IMR-90 (cell line): ENCODE measurements at regions not wholly inside any gene's neighbourhood (a gene's known extent, or its start where the extent isn't known, plus 50 kb on each side); places are given as distances from the start of the nearest gene placed in this dataset.

Experiments used
- ATAC-seq: fragments of 200-7000 bp; cut with Tn5 transposase; 2 replicates; pipeline ENCODE4 v1.9.1; 2020; ENCODE audit warnings: low read depth, mild to moderate bottlenecking, moderate library complexity
- BruUV-seq: library from RNA; stranded (reverse); fragments of 400-500 nt; replicated peaks from 2 replicates; lab custom pipeline; 2021; lab: Mats Ljungman, UMichigan
- CTCF ChIA-PET: fragments of 300-600 bp; formaldehyde crosslinking; extraction: SDS; loops from one replicate; lab custom pipeline; 2021; ENCODE audit warnings: antibody characterized with exemption; lab: Yijun Ruan, JAX
- POLR2A ChIA-PET: fragments of 300-600 bp; sonication (Branson Sonifier 250); formaldehyde crosslinking; loops from one replicate; lab custom pipeline; 2022; ENCODE audit warnings: antibody characterized with exemption; ENCODE audit not compliant: unreplicated experiment; lab: Charles Lee
- DNase-seq: peaks from one replicate; pipeline ENCODE4 v3.0.0; 2013
- H2AFZ ChIP-seq: replicated peaks from 2 replicates; pipeline ENCODE3; 2013; ENCODE audit warnings: low read length, mild to moderate bottlenecking; ENCODE audit not compliant: poor library complexity
- H2AK5ac ChIP-seq: 2 replicates; pipeline ENCODE4 v1.6.1; 2013; ENCODE audit warnings: low read depth, low read length, inconsistent platforms
- H2AK9ac ChIP-seq: replicated peaks from 2 replicates; pipeline ENCODE3; 2013; ENCODE audit warnings: mild to moderate bottlenecking, low read depth, low read length, moderate library complexity; ENCODE audit not compliant: poor library complexity
- H2BK120ac ChIP-seq: 2 replicates; pipeline ENCODE4 v1.6.1; 2013; ENCODE audit warnings: low read depth, low read length, inconsistent platforms
- H2BK15ac ChIP-seq: 3 replicates; pipeline ENCODE4 v1.6.1; 2013; ENCODE audit warnings: low read depth, low read length, inconsistent platforms
- H2BK20ac ChIP-seq: 2 replicates; pipeline ENCODE4 v1.6.1; 2013; ENCODE audit warnings: low read depth, mild to moderate bottlenecking, inconsistent platforms, low read length, moderate library complexity
- H2BK5ac ChIP-seq: 2 replicates; pipeline ENCODE4 v1.6.1; 2013; ENCODE audit warnings: mild to moderate bottlenecking, low read depth, low read length, inconsistent platforms; ENCODE audit not compliant: poor library complexity, severe bottlenecking
- H3K14ac ChIP-seq: replicated peaks from 2 replicates; pipeline ENCODE4 v1.6.1; 2013; ENCODE audit warnings: low read depth, low read length, inconsistent platforms
- H3K18ac ChIP-seq: 2 replicates; pipeline ENCODE4 v1.6.1; 2013; ENCODE audit warnings: low read depth, low read length, control low read depth
- H3K23ac ChIP-seq: 2 replicates; pipeline ENCODE4 v1.6.1; 2013; ENCODE audit warnings: low read depth, low read length, inconsistent platforms
- H3K27ac ChIP-seq: 2 replicates; pipeline ENCODE4 v1.5.1; 2013; ENCODE audit warnings: mild to moderate bottlenecking, control low read depth, low read length; ENCODE audit not compliant: insufficient read depth
- H3K27me3 ChIP-seq: 2 replicates; pipeline ENCODE4 v1.6.1; 2013; ENCODE audit warnings: low read length; ENCODE audit not compliant: control insufficient read depth, insufficient read depth
- H3K36me3 ChIP-seq: 2 replicates; pipeline ENCODE4 v1.6.1; 2013; ENCODE audit warnings: low read length, mixed read lengths; ENCODE audit not compliant: control insufficient read depth, insufficient read depth
- H3K4ac ChIP-seq: 2 replicates; pipeline ENCODE4 v1.6.1; 2013; ENCODE audit warnings: low read depth, low read length, inconsistent platforms
- H3K4me1 ChIP-seq: 2 replicates; pipeline ENCODE4 v1.6.1; 2013; ENCODE audit warnings: low read length, mixed read lengths; ENCODE audit not compliant: control insufficient read depth, insufficient read depth
- H3K4me2 ChIP-seq: 2 replicates; pipeline ENCODE4 v1.6.1; 2013; ENCODE audit warnings: low read depth, mild to moderate bottlenecking, control low read depth, low read length, moderate library complexity
- H3K4me3 ChIP-seq: 2 replicates; pipeline ENCODE4 v1.5.1; 2013; ENCODE audit warnings: low read depth, mild to moderate bottlenecking, control low read depth, low read length, moderate library complexity; ENCODE audit not compliant: insufficient read depth
- H3K56ac ChIP-seq: 2 replicates; pipeline ENCODE4 v1.6.1; 2013; ENCODE audit warnings: low read length, inconsistent platforms; ENCODE audit not compliant: insufficient read depth; ENCODE audit errors: extremely low read depth
- H3K79me1 ChIP-seq, 2 experiments: 2 replicates each; pipeline ENCODE4 v1.6.1; 2013; ENCODE audit warnings: low read length in 2 of 2, inconsistent platforms in 1 of 2, low read depth in 1 of 2
- H3K9ac ChIP-seq: 2 replicates; pipeline ENCODE4 v1.6.1; 2013; ENCODE audit warnings: low read depth, low read length, control low read depth
- H3K9me1 ChIP-seq: 2 replicates; pipeline ENCODE4 v1.6.1; 2013; ENCODE audit warnings: low read length, inconsistent platforms; ENCODE audit not compliant: insufficient read depth
- H3K9me3 ChIP-seq: 2 replicates; pipeline ENCODE4 v1.6.1; 2013; ENCODE audit warnings: low read length; ENCODE audit not compliant: control insufficient read depth, insufficient read depth
- H4K20me1 ChIP-seq: 2 replicates; pipeline ENCODE4 v1.6.1; 2013; ENCODE audit warnings: low read length, inconsistent platforms; ENCODE audit not compliant: insufficient read depth
- H4K5ac ChIP-seq: 2 replicates; pipeline ENCODE4 v1.6.1; 2013; ENCODE audit warnings: mild to moderate bottlenecking, low read depth, low read length, control low read depth
- H4K8ac ChIP-seq, 2 experiments: 2 replicates each; pipeline ENCODE4 v1.6.1; 2013; ENCODE audit warnings: low read depth in 2 of 2, low read length in 2 of 2, control low read depth in 1 of 2, inconsistent platforms in 1 of 2
- H4K91ac ChIP-seq: 2 replicates; pipeline ENCODE4 v1.6.1; 2013; ENCODE audit warnings: low read depth, low read length, inconsistent platforms; ENCODE audit not compliant: insufficient read depth
- BHLHE40 ChIP-seq: fragments of 150-350 bp; IDR thresholded peaks from 2 replicates; pipeline ENCODE4 v1.6.1; 2016; ENCODE audit warnings: mild to moderate bottlenecking, low read depth, low read length
- CHD1 ChIP-seq: IDR thresholded peaks from 2 replicates; pipeline ENCODE4 v1.6.1; 2012; ENCODE audit warnings: low read depth, low read length, improper control_type of control experiment
- CTCF ChIP-seq: conservative IDR thresholded peaks from 2 replicates; pipeline ENCODE4 v1.5.1; 2012; ENCODE audit warnings: mild to moderate bottlenecking, low read depth, low read length, improper control_type of control experiment
- ELK1 ChIP-seq: fragments of 150-350 bp; IDR thresholded peaks from 2 replicates; pipeline ENCODE4 v1.6.1; 2016; ENCODE audit warnings: low read depth, mild to moderate bottlenecking, low read length, moderate library complexity, borderline replicate concordance
- MAZ ChIP-seq: IDR thresholded peaks from 2 replicates; pipeline ENCODE4 v1.6.1; 2012; ENCODE audit warnings: low read depth, mild to moderate bottlenecking, low read length, improper control_type of control experiment, moderate library complexity, borderline replicate concordance
- MXI1 ChIP-seq: IDR thresholded peaks from 2 replicates; pipeline ENCODE4 v1.6.1; 2012; ENCODE audit warnings: low read depth, mild to moderate bottlenecking, low read length, moderate library complexity, borderline replicate concordance
- POLR2A ChIP-seq: IDR thresholded peaks from 2 replicates; pipeline ENCODE4 v1.6.1; 2012; ENCODE audit warnings: mild to moderate bottlenecking, low read depth, low read length
- RAD21 ChIP-seq: IDR thresholded peaks from 2 replicates; pipeline ENCODE4 v1.6.1; 2012; ENCODE audit warnings: low read length, improper control_type of control experiment
- RCOR1 ChIP-seq: IDR thresholded peaks from 2 replicates; pipeline ENCODE4 v1.6.1; 2012; ENCODE audit warnings: mild to moderate bottlenecking, low read length, improper control_type of control experiment; ENCODE audit not compliant: insufficient replicate concordance
- RFX5 ChIP-seq: IDR thresholded peaks from 2 replicates; pipeline ENCODE4 v1.8.0; 2012; ENCODE audit warnings: low read depth, mild to moderate bottlenecking, low read length, moderate library complexity
- SMC3 ChIP-seq: fragments of 150-350 bp; IDR thresholded peaks from 2 replicates; pipeline ENCODE4 v1.6.1; 2016; ENCODE audit warnings: low read depth, mild to moderate bottlenecking, antibody characterized with exemption, low read length, moderate library complexity
- USF2 ChIP-seq: fragments of 150-350 bp; IDR thresholded peaks from 2 replicates; pipeline ENCODE4 v1.6.1; 2017; ENCODE audit warnings: mild to moderate bottlenecking, antibody characterized with exemption, low read length, low read depth
- WGBS, 2 experiments: methylation state at CpG; one replicate each; pipeline versions ENCODE4 v1.1.5 to v1.1.7; 2013; ENCODE audit warnings: missing lambda C conversion rate in 2 of 2; ENCODE audit not compliant: insufficient read length in 1 of 2; ENCODE audit errors: extremely low coverage in 2 of 2; 5-methylcytosine and 5-hydroxymethylcytosine counted together
- dilution Hi-C: fragments of 300-500 bp; cut with HindIII; formaldehyde crosslinking; loops from one replicate; pipeline ENCODE4 v1.14.3; 2018; ENCODE audit warnings: low sequenced_read_pairs; ENCODE audit not compliant: unreplicated experiment
- in situ Hi-C: fragments of 300-500 bp; cut with MboI; formaldehyde crosslinking; loops from 3 replicates; pipeline ENCODE4 v1.14.3; 2019; ENCODE audit warnings: low sequenced_read_pairs, inconsistent platforms, mixed read lengths
- intact Hi-C: fragments of 100-400 bp; cut with micrococcal nuclease; formaldehyde crosslinking; loops from 2 replicates; pipeline ENCODE4 v1.10.0; 2022

GRCh38 chr1:184836934-184837895, 82.6 kb upstream of the EDEM3 start (continued):
- TF ChIP-seq CHD1: no peak

GRCh38 chr1:184836141-184836540, 81.5 kb upstream of the EDEM3 start:
- Histone ChIP-seq H2BK20ac (no peak overlapping the region), H4K8ac (no peak overlapping the region), H2BK15ac (no peak overlapping the region), H3K9ac (no peak overlapping the region), H3K27me3 (no peaks in the 10 kb centered on the region), H3K56ac (no peak overlapping the region), H3K4me3 (no peak overlapping the region), H4K20me1 (peaks cover 7% of the 10 kb centered on the region; the same call in 1 of the 2 replicates), H3K79me1 (no peaks in the 10 kb centered on the region), H2AK5ac (no peak overlapping the region), H4K91ac (no peak overlapping the region), H3K9me1 (no peaks in the 10 kb centered on the region), H3K9me3 (no peaks in the 10 kb centered on the region), H3K4me1 (peaks cover 1% of the 10 kb centered on the region; the same call in 1 of the 2 replicates), H2BK120ac (no peak overlapping the region), H3K4me2 (no peak overlapping the region), H3K27ac (no peak overlapping the region), H2AK9ac (no peak overlapping the region), H4K5ac (no peak overlapping the region), H3K23ac (no peak overlapping the region), H3K36me3 (no peaks in the 10 kb centered on the region), H3K18ac (no peak overlapping the region), H3K4ac (no peak overlapping the region), H2AFZ (no peak overlapping the region), H2BK5ac (no peak overlapping the region), H3K14ac (no peak overlapping the region)
- DNase-seq (no peak), ATAC-seq (no peak)
- in situ Hi-C loops: no loop called here
- CTCF ChIA-PET: no interaction called here
- intact Hi-C loops: no loop called here
- dilution Hi-C loops: no loop called here
- no TSS peak for BruUV-seq
- WGBS, 2 experiments: no CpG with 5 or more reads among the region's 1 CpG
- POLR2A ChIA-PET: no interaction called here
- TF ChIP-seq USF2 (no peak), MAZ (no peak), RCOR1 (no peak), RFX5 (no peak), BHLHE40 (no peak), MXI1 (no peak), RAD21 (no peak), CTCF (no peak), ELK1 (no peak), CHD1 (no peak), SMC3 (no peak), POLR2A (no peak)
